H1 (cell line): ENCODE measurements at regions not wholly inside any gene's neighbourhood (a gene's known extent, or its start where the extent isn't known, plus 50 kb on each side); places are given as distances from the start of the nearest gene placed in this dataset.
A peak's percentile ranks its signal among the peaks of the same experiment; 100 is the strongest.

Experiments
- CTCF ChIA-PET: fragments of 300-600 bp; sonication (Branson Sonifier 250); formaldehyde crosslinking; loops from one replicate; lab custom pipeline; 2021; ENCODE audit not compliant: partially characterized antibody; lab: Charles Lee
- POLR2A ChIA-PET: fragments of 300-600 bp; sonication (Branson Sonifier 250); formaldehyde crosslinking; loops from one replicate; lab custom pipeline; 2021; ENCODE audit warnings: inconsistent platforms; ENCODE audit not compliant: partially characterized antibody; lab: Charles Lee
- DNase-seq, 2 experiments: peaks; one replicate each; pipeline versions ENCODE4 v3.0.0 to v3.0.0-alpha.2; 2010 to 2022; ENCODE audit warnings: low spot score in 2 of 2, low read depth in 1 of 2, mixed read lengths in 1 of 2
- FAIRE-seq: peaks from 2 replicates; lab custom pipeline; 2011; peaks lifted over from hg19 to GRCh38; lab: Jason Lieb, UNC
- H2AFZ ChIP-seq: 2 replicates; pipeline ENCODE4 v1.8.1; 2012; ENCODE audit warnings: low read length, inconsistent platforms
- H2AK5ac ChIP-seq: 2 replicates; pipeline ENCODE4 v1.6.1; 2013; ENCODE audit warnings: low read depth, low read length
- H2BK120ac ChIP-seq: replicated peaks from 2 replicates; pipeline ENCODE3; 2013; ENCODE audit warnings: low read depth, low read length, inconsistent platforms
- H2BK12ac ChIP-seq: 2 replicates; pipeline ENCODE4 v1.6.1; 2013; ENCODE audit warnings: low read depth, low read length
- H2BK15ac ChIP-seq: 2 replicates; pipeline ENCODE4 v1.6.1; 2013; ENCODE audit warnings: low read length
- H2BK20ac ChIP-seq: 2 replicates; pipeline ENCODE4 v1.6.1; 2013; ENCODE audit warnings: low read length
- H2BK5ac ChIP-seq: 2 replicates; pipeline ENCODE4 v1.6.1; 2013; ENCODE audit warnings: low read depth, low read length
- H3K14ac ChIP-seq: 2 replicates; pipeline ENCODE4 v1.6.1; 2013; ENCODE audit warnings: inconsistent platforms; ENCODE audit not compliant: insufficient read length
- H3K18ac ChIP-seq: 2 replicates; pipeline ENCODE4 v1.6.1; 2013; ENCODE audit warnings: low read length; ENCODE audit errors: extremely low read depth
- H3K23ac ChIP-seq: 2 replicates; pipeline ENCODE4 v1.6.1; 2013; ENCODE audit warnings: inconsistent platforms; ENCODE audit not compliant: insufficient read length
- H3K23me2 ChIP-seq: 2 replicates; pipeline ENCODE4 v1.6.1; 2013; ENCODE audit warnings: low read depth, low read length
- H3K27ac ChIP-seq: 2 replicates; pipeline ENCODE4 v1.6.1; 2011; ENCODE audit warnings: low read depth, low read length, inconsistent platforms
- H3K27me3 ChIP-seq, 4 experiments: replicated peaks in 1 of 4; 1 replicate in 1 of 4; 2 replicates in 3 of 4; pipeline versions ENCODE4 v1.6.1 to v1.8.1; 2011 to 2013; ENCODE audit warnings: low read length in 3 of 4, mild to moderate bottlenecking in 3 of 4, inconsistent platforms in 2 of 4, mixed read lengths in 2 of 4, moderate library complexity in 1 of 4; ENCODE audit not compliant: control insufficient read depth in 3 of 4, insufficient read depth in 3 of 4; ENCODE audit errors: extremely low read depth in 1 of 4
- H3K36me3 ChIP-seq, 4 experiments: 2 replicates each; pipeline versions ENCODE4 v1.6.1 to v1.8.1; 2011 to 2013; ENCODE audit warnings: mild to moderate bottlenecking in 4 of 4, low read length in 3 of 4, moderate library complexity in 2 of 4, control low read depth in 1 of 4, inconsistent platforms in 1 of 4; ENCODE audit not compliant: insufficient read depth in 4 of 4, control insufficient read depth in 2 of 4
- H3K4ac ChIP-seq: replicated peaks from 2 replicates; pipeline ENCODE3; 2013; ENCODE audit warnings: low read length, low read depth, mixed read lengths, inconsistent platforms; ENCODE audit not compliant: insufficient read length
- H3K4me1 ChIP-seq, 4 experiments: replicated peaks in 1 of 4; 1 replicate in 1 of 4; 2 replicates in 3 of 4; pipeline versions ENCODE4 v1.6.1 to v1.8.1; 2011 to 2013; ENCODE audit warnings: low read length in 3 of 4, inconsistent platforms in 2 of 4, mixed read lengths in 1 of 4; ENCODE audit not compliant: insufficient read depth in 4 of 4, control insufficient read depth in 3 of 4
- H3K4me2 ChIP-seq, 2 experiments: 2 replicates each; pipeline versions ENCODE4 v1.6.1 to v1.8.1; 2011 to 2013; ENCODE audit warnings: low read depth in 2 of 2, low read length in 2 of 2, control low read depth in 1 of 2, inconsistent platforms in 1 of 2, mild to moderate bottlenecking in 1 of 2; ENCODE audit not compliant: insufficient read depth in 1 of 2
- H3K4me3 ChIP-seq, 4 experiments: fragments of 200-600, 300-600 bp in 1 of 4; sonication (generic), shearing (Covaris generic), sonication (Bioruptor Twin) in 1 of 4; 2 replicates each; pipeline versions ENCODE4 v1.5.1 to v1.8.1; 2011 to 2016; ENCODE audit warnings: low read length in 4 of 4, low read depth in 3 of 4, control low read depth in 2 of 4, inconsistent platforms in 2 of 4, mild to moderate bottlenecking in 2 of 4, mixed read lengths in 1 of 4, moderate library complexity in 1 of 4; ENCODE audit not compliant: insufficient read depth in 2 of 4; ENCODE audit errors: extremely low read depth in 1 of 4
- H3K56ac ChIP-seq: replicated peaks from 2 replicates; pipeline ENCODE3; 2013; ENCODE audit warnings: low read depth, mild to moderate bottlenecking, mixed read lengths, low read length, inconsistent platforms; ENCODE audit not compliant: insufficient read length
- H3K79me1 ChIP-seq: 2 replicates; pipeline ENCODE4 v1.6.1; 2013; ENCODE audit warnings: low read depth, low read length, control low read depth
- H3K79me2 ChIP-seq, 2 experiments: 2 replicates each; pipeline versions ENCODE4 v1.6.1 to v1.8.1; 2012 to 2013; ENCODE audit warnings: low read length in 2 of 2, mild to moderate bottlenecking in 2 of 2, inconsistent platforms in 1 of 2; ENCODE audit not compliant: insufficient read depth in 2 of 2, control insufficient read depth in 1 of 2
- H3K9ac ChIP-seq, 4 experiments: replicated peaks in 1 of 4; 1 replicate in 1 of 4; 2 replicates in 3 of 4; pipeline versions ENCODE4 v1.6.1 to v1.8.1; 2011 to 2013; ENCODE audit warnings: low read depth in 3 of 4, low read length in 3 of 4, control low read depth in 2 of 4, mild to moderate bottlenecking in 2 of 4, moderate library complexity in 2 of 4, inconsistent platforms in 1 of 4; ENCODE audit errors: extremely low read depth in 1 of 4
- H3K9me3 ChIP-seq, 2 experiments: 2 replicates each; pipeline versions ENCODE4 v1.6.1 to v1.8.1; 2012 to 2013; ENCODE audit warnings: mild to moderate bottlenecking in 2 of 2, moderate library complexity in 2 of 2, control low read depth in 1 of 2, inconsistent platforms in 1 of 2, low read depth in 1 of 2, low read length in 1 of 2, mixed read lengths in 1 of 2; ENCODE audit not compliant: insufficient read depth in 2 of 2
- H4K20me1 ChIP-seq, 2 experiments: replicated peaks in 1 of 2; 2 replicates each; pipeline versions ENCODE3 to v1.8.1; 2011 to 2013; ENCODE audit warnings: inconsistent platforms in 2 of 2, low read length in 2 of 2, mild to moderate bottlenecking in 1 of 2; ENCODE audit not compliant: insufficient read depth in 2 of 2, control insufficient read depth in 1 of 2
- H4K5ac ChIP-seq: 2 replicates; pipeline ENCODE4 v1.6.1; 2013; ENCODE audit warnings: low read length, low read depth, mixed read lengths, inconsistent platforms; ENCODE audit not compliant: insufficient read length
- H4K8ac ChIP-seq: 2 replicates; pipeline ENCODE4 v1.8.0; 2013; ENCODE audit warnings: mild to moderate bottlenecking, moderate library complexity, low read length, inconsistent platforms; ENCODE audit not compliant: insufficient read depth; ENCODE audit errors: extremely low read depth
- H4K91ac ChIP-seq: replicated peaks from 2 replicates; pipeline ENCODE3; 2013; ENCODE audit warnings: low read length, mixed read lengths, inconsistent platforms; ENCODE audit not compliant: insufficient read length
- CTBP2 ChIP-seq: IDR thresholded peaks from 2 replicates; pipeline ENCODE4 v1.7.0; 2011; ENCODE audit warnings: borderline replicate concordance, mild to moderate bottlenecking, moderate library complexity, mixed read lengths, low read length; ENCODE audit not compliant: insufficient read depth, insufficient read length
- PHF8 ChIP-seq: fragments of 200-600 bp; sonication (generic); conservative IDR thresholded peaks from 2 replicates; pipeline ENCODE4 v1.7.1; 2012; ENCODE audit warnings: low read depth, mild to moderate bottlenecking, inconsistent platforms, low read length, moderate library complexity
- RAD21 ChIP-seq, 2 experiments: IDR thresholded peaks in 1 of 2; conservative IDR thresholded peaks in 1 of 2; 2 replicates each; pipeline ENCODE4 v1.6.1; 2011; ENCODE audit warnings: low read depth in 2 of 2, low read length in 2 of 2, improper control_type of control experiment in 1 of 2, inconsistent platforms in 1 of 2, mild to moderate bottlenecking in 1 of 2, moderate library complexity in 1 of 2
- SIX5 ChIP-seq: IDR thresholded peaks from 2 replicates; pipeline ENCODE4 v1.6.1; 2011; ENCODE audit warnings: mild to moderate bottlenecking, low read depth, low read length
- TAF7 ChIP-seq: optimal IDR thresholded peaks from 2 replicates; pipeline ENCODE3; 2011; ENCODE audit warnings: low read depth, mild to moderate bottlenecking, inconsistent platforms, low read length, moderate library complexity, borderline replicate concordance
- WGBS, 2 experiments: shearing (Covaris generic) in 1 of 2; methylation state at CpG; one replicate each; pipeline versions ENCODE4 v1.1.6 to v1.1.7; 2013 to 2015; ENCODE audit warnings: low lambda C conversion rate in 2 of 2, mixed read lengths in 2 of 2, inconsistent platforms in 1 of 2, low coverage in 1 of 2, missing lambda C conversion rate in 1 of 2; ENCODE audit not compliant: insufficient replicate concordance in 2 of 2, insufficient coverage in 1 of 2, insufficient read length in 1 of 2; ENCODE audit errors: extremely low coverage in 1 of 2, missing lambda C conversion rate in 1 of 2; 5-methylcytosine and 5-hydroxymethylcytosine counted together

DNA sequence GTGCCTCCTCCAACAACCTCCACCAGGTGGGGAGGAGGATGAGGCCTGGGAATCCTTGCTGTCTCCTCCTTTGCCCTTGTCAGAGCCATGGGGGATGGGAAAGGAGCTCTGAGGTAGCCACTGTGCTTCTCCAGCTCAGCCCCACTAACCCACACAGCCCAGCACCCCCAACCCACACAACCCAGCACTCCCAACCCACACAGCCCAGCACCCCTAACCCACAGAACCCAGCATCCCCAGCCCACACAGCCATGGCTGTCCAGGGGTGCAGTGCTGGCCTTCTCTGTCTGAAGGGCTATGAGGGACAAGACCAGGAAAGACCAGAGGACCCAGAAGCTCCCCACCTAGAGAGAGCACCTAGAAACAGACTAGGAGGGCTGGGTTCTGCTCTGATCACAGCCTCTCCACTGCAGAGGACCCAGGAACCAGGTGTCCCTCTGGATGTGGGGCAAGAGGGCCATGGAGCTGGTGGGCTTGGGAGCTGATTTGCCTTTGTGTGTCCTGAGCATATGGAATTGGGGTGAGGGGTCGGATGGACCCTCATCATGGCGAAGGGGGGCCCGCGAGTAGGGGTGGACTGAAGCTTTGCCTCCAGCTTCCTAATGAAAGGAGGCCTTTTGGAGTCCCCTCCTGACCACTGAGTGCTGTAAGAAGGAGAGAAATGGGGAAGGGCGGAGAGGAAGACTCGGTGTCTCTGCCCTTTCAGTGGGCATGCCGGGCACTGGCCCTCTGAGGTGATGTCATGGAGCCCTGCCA is 117.6 kb upstream of the THY1 start:
- POLR2A ChIA-PET, result interaction anchor here (1.5 kb wide), 1 partner anchor 11 kb away, joined by 5 read pairs; no protein-coding TSS in a partner anchor
- no peak overlapping the region for H3K4ac ChIP-seq
- CTCF ChIA-PET, result interaction anchor here (0.6 to 2.6 kb wide), 17 partner anchors 8 to 690 kb away, joined by 3 to 11 read pairs (median 4); no protein-coding TSS in a partner anchor

More for the DNA sequence above, 117.6 kb upstream of the THY1 start:
- H4K8ac ChIP-seq, result no peak overlapping the region; the same call in 1 of the 2 replicates
- H2BK5ac ChIP-seq, result no peak overlapping the region
- H3K4me1 ChIP-seq, result no peaks in the 10 kb centered on the region
- H3K4me3 ChIP-seq, result no peak overlapping the region
- no peak overlapping the region for H3K56ac ChIP-seq
- FAIRE-seq (no peak), DNase-seq (peak in 1 of 2 experiments; percentile 28)
- H3K14ac ChIP-seq, result no peak overlapping the region
- no peak overlapping the region for H3K23ac ChIP-seq
- peaks cover 0 to 3% (median 0%) of the 10 kb centered on the region in 4 experiments; a peak in 1 of 7 replicates for H3K27me3 ChIP-seq
- H3K27ac ChIP-seq, result no peak overlapping the region
- H2AK5ac ChIP-seq, result no peak overlapping the region
- no peak overlapping the region for H3K9ac ChIP-seq
- H3K79me2 ChIP-seq, result no peaks in the 10 kb centered on the region
- WGBS, 2 experiments, result 84% methylated on average over 7 of the region's 7 CpGs; no CpG with 5 or more reads in 1 of the 2 experiments
- H2BK12ac ChIP-seq, result no peak overlapping the region
- no peaks in the 10 kb centered on the region for H3K9me3 ChIP-seq
- H3K79me1 ChIP-seq, result no peaks in the 10 kb centered on the region
- H2BK15ac ChIP-seq, result no peak overlapping the region
- no peak overlapping the region for H2BK120ac ChIP-seq
- H3K4me2 ChIP-seq, result no peak overlapping the region
- no peak for TF ChIP-seq RAD21 (IDR thresholded peaks at IDR 0.05 in 1 of 2, conservative IDR thresholded peaks at IDR 0.05 in 1 of 2; ENCODE audit: low read depth in 2 of 2, low read length in 2 of 2)
- TF ChIP-seq TAF7, result no peak
- no peak for TF ChIP-seq SIX5
- no peak for TF ChIP-seq PHF8
- TF ChIP-seq CTBP2, result no peak
- no peaks in the 10 kb centered on the region for H4K20me1 ChIP-seq
- no peak overlapping the region for H4K5ac ChIP-seq
- no peak overlapping the region for H3K18ac ChIP-seq
- H2BK20ac ChIP-seq, result no peak overlapping the region
- H4K91ac ChIP-seq, result no peak overlapping the region
- H2AFZ ChIP-seq, result no peak overlapping the region
- H3K36me3 ChIP-seq, result no peaks in the 10 kb centered on the region
- H3K23me2 ChIP-seq, result no peaks in the 10 kb centered on the region
